Liver (tissue), 3 donors: ENCODE measurements at regions not wholly inside any gene's neighbourhood (a gene's known extent, or its start where the extent isn't known, plus 50 kb on each side); places are given as distances from the start of the nearest gene placed in this dataset.

Source experiments
- CTCF ChIP-seq: fragments of 150-350 bp; IDR thresholded peaks from 2 replicates; pipeline ENCODE4 v1.5.1; 2017; ENCODE audit warnings: improper control_type of control experiment, low read depth, low read length; ENCODE audit not compliant: missing input control
- GABPA ChIP-seq, 2 donors: IDR thresholded peaks in 1 of 2; conservative IDR thresholded peaks in 1 of 2; 2 replicates each; pipeline ENCODE4 v1.6.1; 2016; ENCODE audit warnings: antibody characterized with exemption in 2 of 2, mild to moderate bottlenecking in 1 of 2, moderate library complexity in 1 of 2
- HNF4A ChIP-seq, 2 donors: conservative IDR thresholded peaks; 2 replicates each; pipeline ENCODE4 v1.6.1; 2016; ENCODE audit warnings: antibody characterized with exemption in 2 of 2, mild to moderate bottlenecking in 2 of 2
- JUND ChIP-seq, 2 donors: IDR thresholded peaks; 2 replicates each; pipeline ENCODE4 v1.6.1; 2016; ENCODE audit warnings: antibody characterized with exemption in 2 of 2
- NR2F2 ChIP-seq: IDR thresholded peaks from 2 replicates; pipeline ENCODE4 v1.6.1; 2016; ENCODE audit warnings: antibody characterized with exemption
- RAD21 ChIP-seq, 2 donors: IDR thresholded peaks; 2 replicates each; pipeline ENCODE4 v1.6.1; 2016; ENCODE audit warnings: antibody characterized with exemption in 2 of 2, mild to moderate bottlenecking in 2 of 2
- REST ChIP-seq: IDR thresholded peaks from 2 replicates; pipeline ENCODE4 v1.6.1; 2016; ENCODE audit warnings: antibody characterized with exemption, mild to moderate bottlenecking
- SP1 ChIP-seq: IDR thresholded peaks from 2 replicates; pipeline ENCODE4 v1.6.1; 2018; ENCODE audit warnings: antibody characterized with exemption, mild to moderate bottlenecking
- TAF1 ChIP-seq: conservative IDR thresholded peaks from 2 replicates; pipeline ENCODE4 v1.6.1; 2016; ENCODE audit warnings: antibody characterized with exemption, mild to moderate bottlenecking
- donor health status: healthy.
- donor health status: healthy.

- TF ChIP-seq RAD21 (IDR thresholded peaks at IDR 0.05) (no peak), CTCF (no peak), SP1 (no peak), REST (no peak), JUND (IDR thresholded peaks at IDR 0.05) (no peak), TAF1 (no peak), NR2F2 (no peak), HNF4A (conservative IDR thresholded peaks at IDR 0.05) (no peak), GABPA (IDR thresholded peaks at IDR 0.05 in 1 of 2, conservative IDR thresholded peaks at IDR 0.05 in 1 of 2) (no peak)
Observed at GRCh38 chr21:17964716-17965115, 145.6 kb upstream of the C21orf91 start.
